ENCODE measurements at regions not wholly inside any gene's neighbourhood (a gene's known extent, or its start where the extent isn't known, plus 50 kb on each side); places are given as distances from the start of the nearest gene placed in this dataset.
"Not testable (repeated sequence)": the region's sequence is repeated elsewhere in the genome, so short reads cannot be mapped to it uniquely, and the experiment has no call there.

- FAIRE-seq (no peak), DNase-seq (ENCODE audit: low read depth, low spot score) (no peak)
- H3K27me3 ChIP-seq (ENCODE audit: control insufficient read depth in 2 of 2, insufficient read depth in 2 of 2, low read length in 2 of 2): no peaks in the 10 kb centered on the region
- TF ChIP-seq GATA2 (IDR thresholded peaks at IDR 0.05; ENCODE audit: insufficient read depth, insufficient read length, low read depth, low read length): no peak
- TF ChIP-seq POLR2AphosphoS5 (IDR thresholded peaks at IDR 0.05; ENCODE audit: insufficient read depth, low read depth, low read length): no peak
- TF ChIP-seq, protein P1, sequence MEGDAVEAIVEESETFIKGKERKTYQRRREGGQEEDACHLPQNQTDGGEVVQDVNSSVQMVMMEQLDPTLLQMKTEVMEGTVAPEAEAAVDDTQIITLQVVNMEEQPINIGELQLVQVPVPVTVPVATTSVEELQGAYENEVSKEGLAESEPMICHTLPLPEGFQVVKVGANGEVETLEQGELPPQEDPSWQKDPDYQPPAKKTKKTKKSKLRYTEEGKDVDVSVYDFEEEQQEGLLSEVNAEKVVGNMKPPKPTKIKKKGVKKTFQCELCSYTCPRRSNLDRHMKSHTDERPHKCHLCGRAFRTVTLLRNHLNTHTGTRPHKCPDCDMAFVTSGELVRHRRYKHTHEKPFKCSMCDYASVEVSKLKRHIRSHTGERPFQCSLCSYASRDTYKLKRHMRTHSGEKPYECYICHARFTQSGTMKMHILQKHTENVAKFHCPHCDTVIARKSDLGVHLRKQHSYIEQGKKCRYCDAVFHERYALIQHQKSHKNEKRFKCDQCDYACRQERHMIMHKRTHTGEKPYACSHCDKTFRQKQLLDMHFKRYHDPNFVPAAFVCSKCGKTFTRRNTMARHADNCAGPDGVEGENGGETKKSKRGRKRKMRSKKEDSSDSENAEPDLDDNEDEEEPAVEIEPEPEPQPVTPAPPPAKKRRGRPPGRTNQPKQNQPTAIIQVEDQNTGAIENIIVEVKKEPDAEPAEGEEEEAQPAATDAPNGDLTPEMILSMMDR (IDR thresholded peaks at IDR 0.05; ENCODE audit: extremely low read depth in 1 of 2, insufficient read depth in 1 of 2, low read depth in 1 of 2, low read length in 2 of 2): no peak
- no peak for TF ChIP-seq POLR2A (IDR thresholded peaks at IDR 0.05; ENCODE audit: low read depth, low read length)
- no peak for TF ChIP-seq JUN (IDR thresholded peaks at IDR 0.05; ENCODE audit: borderline replicate concordance, insufficient read depth, insufficient read length, low read depth)
- TF ChIP-seq EZH2 (IDR thresholded peaks at IDR 0.05; ENCODE audit: borderline replicate concordance, low read depth, low read length, severe bottlenecking): no peak
- TF ChIP-seq MAX (IDR thresholded peaks at IDR 0.05; ENCODE audit: insufficient read depth, insufficient read length): no peak
- no peak for TF ChIP-seq FOS (IDR thresholded peaks at IDR 0.05; ENCODE audit: borderline replicate concordance, insufficient read depth, low read length)
- TF ChIP-seq MYC (IDR thresholded peaks at IDR 0.05; ENCODE audit: low read depth, low read length): no peak
- CTCF ChIA-PET: no interaction called here
- no peak overlapping the region for H3K9ac ChIP-seq (replicated peaks; ENCODE audit: extremely low read depth, insufficient read depth, low read length)
- no peak overlapping the region for H3K4me2 ChIP-seq (ENCODE audit: insufficient read depth, low read length)
- no peaks in the 10 kb centered on the region for H3K36me3 ChIP-seq (ENCODE audit: control insufficient read depth in 2 of 2, extremely low read depth in 1 of 2, insufficient read depth in 2 of 2, low read length in 2 of 2)
- H3K79me2 ChIP-seq (ENCODE audit: control insufficient read depth, insufficient read depth, low read length): no peaks in the 10 kb centered on the region
- POLR2A ChIA-PET: no interaction called here
- intact Hi-C loops (cut with micrococcal nuclease) (no loop called here), dilution Hi-C loops (cut with MboI; ENCODE audit: extremely low pct_ligation_motif_present, low sequenced_read_pairs) (no loop called here)
- no peak overlapping the region for H2AFZ ChIP-seq (ENCODE audit: low read depth, low read length)
- no peak overlapping the region for H3K4me3 ChIP-seq (replicated peaks in 1 of 3; ENCODE audit: insufficient read depth in 1 of 3, low read depth in 1 of 3, low read length in 3 of 3)
- H3K4me1 ChIP-seq (ENCODE audit: control insufficient read depth, extremely low read depth, insufficient read depth, low read length): no peaks in the 10 kb centered on the region
- no peak overlapping the region for H3K27ac ChIP-seq (ENCODE audit: insufficient read depth, low read depth, low read length)
- no peaks in the 10 kb centered on the region for H3K9me1 ChIP-seq (replicated peaks; ENCODE audit: control insufficient read depth, extremely low read depth, insufficient read depth, low read length)
- H4K20me1 ChIP-seq (replicated peaks; ENCODE audit: control insufficient read depth, extremely low read depth, insufficient read depth, low read length): no peaks in the 10 kb centered on the region
- no peaks in the 10 kb centered on the region for H3K9me3 ChIP-seq (replicated peaks; ENCODE audit: control insufficient read depth, insufficient read depth, low read length)
- no TSS peak for BruUV-seq (replicated peaks)
These were observed 75.4 kb downstream of the RGS2 start for GRCh38 chr1:192884241-192884640.

- H3K79me2 ChIP-seq (ENCODE audit: control insufficient read depth, insufficient read depth, low read length); H3K4me3 ChIP-seq (replicated peaks in 1 of 3; ENCODE audit: insufficient read depth in 1 of 3, low read depth in 1 of 3, low read length in 3 of 3); CTCF ChIA-PET; H2AFZ ChIP-seq (ENCODE audit: low read depth, low read length); H3K4me1 ChIP-seq (ENCODE audit: control insufficient read depth, extremely low read depth, insufficient read depth, low read length); H3K36me3 ChIP-seq (ENCODE audit: control insufficient read depth in 2 of 2, extremely low read depth in 1 of 2, insufficient read depth in 2 of 2, low read length in 2 of 2); H3K9me3 ChIP-seq (replicated peaks; ENCODE audit: control insufficient read depth, insufficient read depth, low read length); BruUV-seq (replicated peaks); H3K27me3 ChIP-seq (ENCODE audit: control insufficient read depth in 2 of 2, insufficient read depth in 2 of 2, low read length in 2 of 2); H3K9me1 ChIP-seq (replicated peaks; ENCODE audit: control insufficient read depth, extremely low read depth, insufficient read depth, low read length); dilution Hi-C loops (cut with MboI; ENCODE audit: extremely low pct_ligation_motif_present, low sequenced_read_pairs); DNase-seq (ENCODE audit: low read depth, low spot score); H3K9ac ChIP-seq (replicated peaks; ENCODE audit: extremely low read depth, insufficient read depth, low read length); H3K4me2 ChIP-seq (ENCODE audit: insufficient read depth, low read length); H3K27ac ChIP-seq (ENCODE audit: insufficient read depth, low read depth, low read length); FAIRE-seq; POLR2A ChIA-PET; intact Hi-C loops (cut with micrococcal nuclease); H4K20me1 ChIP-seq (replicated peaks; ENCODE audit: control insufficient read depth, extremely low read depth, insufficient read depth, low read length): not testable (repeated sequence)
These were observed 76.5 kb downstream of the RGS2 start for GRCh38 chr1:192885387-192885786.

All from endothelial cell of umbilical vein (primary cell).